ENCODE measurements at regions not wholly inside any gene's neighbourhood (a gene's known extent, or its start where the extent isn't known, plus 50 kb on each side); places are given as distances from the start of the nearest gene placed in this dataset.
"Not testable (repeated sequence)": the region's sequence is repeated elsewhere in the genome, so short reads cannot be mapped to it uniquely, and the experiment has no call there.

GRCh38 chr21:39080366-39080765, 102.9 kb downstream of the PSMG1 start:
- no peak for DNase-seq

- peak; percentile 97 for DNase-seq
These were observed 103.6 kb downstream of the PSMG1 start for GRCh38 chr21:39079617-39080016.

- DNase-seq, result no peak
These were observed 104.8 kb downstream of the PSMG1 start for GRCh38 chr21:39078322-39079065.

GRCh38 chr21:39077876-39078275, 105.4 kb downstream of the PSMG1 start:
- peak; percentile 65 for DNase-seq

GRCh38 chr21:39074508-39074907, 108.7 kb downstream of the PSMG1 start:
- no peak for DNase-seq

- no peak for DNase-seq
These were observed 109.5 kb downstream of the PSMG1 start for GRCh38 chr21:39073717-39074116.

GRCh38 chr21:39073063-39073462, 110.2 kb downstream of the PSMG1 start:
- DNase-seq, result no peak

GRCh38 chr21:39072468-39072867, 110.8 kb downstream of the PSMG1 start:
- no peak for DNase-seq

GRCh38 chr21:39071623-39072214, 111.5 kb downstream of the PSMG1 start:
- no peak for DNase-seq

- not testable (repeated sequence) for DNase-seq
These were observed 113.4 kb downstream of the PSMG1 start for GRCh38 chr21:39069856-39070255.

- no peak for DNase-seq
These were observed 116.1 kb downstream of the PSMG1 start for GRCh38 chr21:39066829-39067780.

- DNase-seq, result no peak
These were observed 117.3 kb downstream of the PSMG1 start for GRCh38 chr21:39065917-39066316.

GRCh38 chr21:39064325-39065012, 118.8 kb downstream of the PSMG1 start:
- DNase-seq, result no peak

GRCh38 chr21:39063517-39063916, 119.7 kb downstream of the PSMG1 start:
- no peak for DNase-seq

- no peak for DNase-seq
These were observed 121.1 kb downstream of the PSMG1 start for GRCh38 chr21:39062196-39062595.

GRCh38 chr21:39061766-39062165, 121.5 kb downstream of the PSMG1 start:
- DNase-seq, result no peak

- no peak for DNase-seq
These were observed 122.7 kb downstream of the PSMG1 start for GRCh38 chr21:39060485-39061083.

- DNase-seq, result no peak
These were observed 126.1 kb downstream of the PSMG1 start for GRCh38 chr21:39057121-39057520.

- DNase-seq, result no peak
These were observed 126.6 kb downstream of the PSMG1 start for GRCh38 chr21:39056636-39057035.

- DNase-seq, result no peak
These were observed 128.0 kb downstream of the PSMG1 start for GRCh38 chr21:39055167-39055767.

- no peak for DNase-seq
These were observed 129.2 kb downstream of the PSMG1 start for GRCh38 chr21:39054066-39054465.

- DNase-seq, result no peak
These were observed 130.1 kb downstream of the PSMG1 start for GRCh38 chr21:39053126-39053525.
